BLaER1 (cell line): ENCODE measurements at regions not wholly inside any gene's neighbourhood (a gene's known extent, or its start where the extent isn't known, plus 50 kb on each side); places are given as distances from the start of the nearest gene placed in this dataset.
"Not testable (repeated sequence)": the region's sequence is repeated elsewhere in the genome, so short reads cannot be mapped to it uniquely, and the experiment has no call there.

Experiments used
- H3K27ac ChIP-seq: shearing (Covaris generic); formaldehyde crosslinking; 2 replicates; pipeline ENCODE4 v1.8.1; 2022
- H3K27me3 ChIP-seq: shearing (Covaris generic); formaldehyde crosslinking; 2 replicates; pipeline ENCODE4 v1.8.1; 2022
- H3K36me3 ChIP-seq: shearing (Covaris generic); formaldehyde crosslinking; 2 replicates; pipeline ENCODE4 v1.8.1; 2022
- H3K4me1 ChIP-seq: shearing (Covaris generic); formaldehyde crosslinking; 2 replicates; pipeline ENCODE4 v1.8.1; 2022
- H3K4me2 ChIP-seq: shearing (Covaris generic); formaldehyde crosslinking; 2 replicates; pipeline ENCODE4 v1.8.1; 2022
- H3K4me3 ChIP-seq: shearing (Covaris generic); formaldehyde crosslinking; 2 replicates; pipeline ENCODE4 v1.8.1; 2022
- H3K9ac ChIP-seq: shearing (Covaris generic); formaldehyde crosslinking; 2 replicates; pipeline ENCODE4 v1.8.1; 2022
- H3K9me3 ChIP-seq: shearing (Covaris generic); formaldehyde crosslinking; 2 replicates; pipeline ENCODE4 v1.8.1; 2022
- H4K20me1 ChIP-seq: shearing (Covaris generic); formaldehyde crosslinking; 2 replicates; pipeline ENCODE4 v1.8.1; 2022
- Cebpa-rat ChIP-seq: shearing (Covaris generic); IDR thresholded peaks from 2 replicates; pipeline ENCODE4 v1.8.1; 2022

DNA sequence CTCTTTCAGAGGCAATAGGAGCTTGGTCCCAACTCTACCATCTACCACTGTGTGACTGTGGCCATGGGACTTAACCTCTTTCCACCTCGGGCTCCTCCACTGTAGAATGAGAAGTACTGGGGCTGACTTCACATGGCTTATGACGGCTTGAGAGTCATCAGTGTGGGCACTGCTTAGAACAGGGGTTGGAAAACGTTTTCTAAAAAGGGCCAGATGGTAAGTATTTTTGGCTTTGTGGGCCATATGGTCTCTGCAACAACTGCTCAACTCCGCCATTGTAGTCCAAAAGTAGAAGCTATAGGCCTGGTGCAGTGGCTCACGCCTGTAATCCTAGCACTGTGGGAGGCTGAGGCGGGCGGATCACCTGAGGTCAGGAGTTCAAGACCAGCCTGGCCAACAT, 69.2 kb upstream of the LTA4H start:
- no peak for TF ChIP-seq Cebpa-rat
- H3K36me3 ChIP-seq = no peaks in the 10 kb centered on the region
- no peaks in the 10 kb centered on the region for H3K27me3 ChIP-seq
- H4K20me1 ChIP-seq = no peaks in the 10 kb centered on the region
- peaks cover 90% of the 10 kb centered on the region for H3K4me1 ChIP-seq
- no peak overlapping the region for H3K4me3 ChIP-seq
- H3K9me3 ChIP-seq = peaks cover 2% of the 10 kb centered on the region
- H3K27ac ChIP-seq = peak overlapping the region; percentile 20
- H3K4me2 ChIP-seq = peak overlapping the region; percentile 1; the same call in 1 of the 2 replicates
- no peak overlapping the region for H3K9ac ChIP-seq

GRCh38 chr12:96106137-96106536, 70.8 kb upstream of the LTA4H start:
- Histone ChIP-seq H3K9ac (no peak overlapping the region), H3K4me2 (no peak overlapping the region), H3K9me3 (peaks cover 13% of the 10 kb centered on the region), H3K27ac (0 out of 2 replicates have a peak overlapping the region, but pooled peaks have one; percentile 27), H3K36me3 (no peaks in the 10 kb centered on the region), H3K4me3 (no peak overlapping the region), H4K20me1 (no peaks in the 10 kb centered on the region), H3K4me1 (peaks cover 78% of the 10 kb centered on the region), H3K27me3 (no peaks in the 10 kb centered on the region)
- TF ChIP-seq Cebpa-rat = no peak

DNA sequence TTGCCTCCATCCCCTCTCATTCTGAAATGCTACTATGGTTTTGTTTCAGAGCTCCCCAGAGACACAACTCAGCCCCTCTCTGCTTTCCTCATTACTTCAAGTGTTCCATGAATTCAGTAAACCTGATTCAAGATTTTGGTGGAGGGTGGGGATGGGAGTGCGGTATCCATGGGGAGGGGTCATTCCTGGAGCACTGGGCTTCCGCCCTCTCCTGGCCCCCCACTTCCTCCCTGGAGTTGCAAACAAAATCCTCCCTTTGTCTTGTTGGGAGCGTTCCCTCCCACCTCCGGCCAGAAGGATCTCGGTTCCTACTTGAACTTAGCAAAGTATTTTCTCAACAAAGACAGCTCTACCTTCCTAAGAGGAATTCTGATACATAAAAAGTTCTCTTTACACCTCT, 71.8 kb upstream of the LTA4H start:
- Histone ChIP-seq H4K20me1 (no peaks in the 10 kb centered on the region), H3K36me3 (no peaks in the 10 kb centered on the region), H3K27me3 (no peaks in the 10 kb centered on the region), H3K4me3 (no peak overlapping the region), H3K4me1 (peaks cover 78% of the 10 kb centered on the region), H3K27ac (peak overlapping the region; percentile 81; the same call in 1 of the 2 replicates), H3K9ac (no peak overlapping the region), H3K4me2 (no peak overlapping the region), H3K9me3 (peaks cover 13% of the 10 kb centered on the region)
- TF ChIP-seq Cebpa-rat = no peak

- peak overlapping the region; percentile 81 for H3K27ac ChIP-seq
- no peaks in the 10 kb centered on the region for H3K27me3 ChIP-seq
- H3K9me3 ChIP-seq = peaks cover 13% of the 10 kb centered on the region
- no peak for TF ChIP-seq Cebpa-rat
- H3K9ac ChIP-seq = peak overlapping the region; percentile 51; the same call in 1 of the 2 replicates
- H3K4me2 ChIP-seq = peak overlapping the region; percentile 59
- no peak overlapping the region for H3K4me3 ChIP-seq
- no peaks in the 10 kb centered on the region for H3K36me3 ChIP-seq
- peaks cover 75% of the 10 kb centered on the region for H3K4me1 ChIP-seq
- no peaks in the 10 kb centered on the region for H4K20me1 ChIP-seq
Observed at GRCh38 chr12:96108321-96108720, 72.9 kb upstream of the LTA4H start.

- H3K27ac ChIP-seq = peak overlapping the region; percentile 81
- not testable (repeated sequence) for H3K4me3 ChIP-seq
Observed at GRCh38 chr12:96108941-96109340, 73.6 kb upstream of the LTA4H start.

DNA sequence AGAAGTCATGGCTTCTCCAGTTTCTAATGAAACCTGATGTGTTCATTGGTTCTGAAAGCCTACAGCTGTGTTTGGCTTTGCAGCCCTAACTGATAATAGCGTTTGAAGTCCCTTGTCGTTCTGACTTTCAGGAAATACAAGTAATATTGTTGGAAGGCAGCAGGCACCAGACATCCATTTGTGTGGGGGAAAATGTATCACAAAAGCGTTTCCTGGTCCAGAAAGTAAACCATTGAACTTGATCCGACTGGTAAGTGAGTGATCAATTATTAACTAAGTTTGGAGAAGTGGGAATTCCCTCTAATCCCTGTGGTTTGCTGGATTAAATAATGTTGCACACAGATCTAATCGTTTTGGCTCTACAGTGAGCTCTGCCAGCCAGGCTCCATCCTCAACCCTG, 77.3 kb upstream of the LTA4H start:
- H3K4me2 ChIP-seq = no peak overlapping the region; the same call in 1 of the 2 replicates

More at GRCh38 chr12:96108941-96109340, 73.6 kb upstream of the LTA4H start:
- not testable (repeated sequence) for H4K20me1 ChIP-seq, H3K36me3 ChIP-seq, H3K27me3 ChIP-seq
- H3K9me3 ChIP-seq = peaks cover 13% of the 10 kb centered on the region
- H3K9ac ChIP-seq = peak overlapping the region; percentile 51; the same call in 1 of the 2 replicates
- peak overlapping the region; percentile 59 for H3K4me2 ChIP-seq
- H3K4me1 ChIP-seq = peaks cover 71% of the 10 kb centered on the region

GRCh38 chr12:96117460-96117859, 76.7 kb upstream of the ELK3 start:
- H4K20me1 ChIP-seq = no peaks in the 10 kb centered on the region
- H3K27me3 ChIP-seq = no peaks in the 10 kb centered on the region
- H3K9ac ChIP-seq = no peak overlapping the region
- H3K36me3 ChIP-seq = no peaks in the 10 kb centered on the region
- no peak overlapping the region for H3K4me3 ChIP-seq
- peak overlapping the region; percentile 5 for H3K4me2 ChIP-seq
- H3K4me1 ChIP-seq = peaks cover 36% of the 10 kb centered on the region
- no peak for TF ChIP-seq Cebpa-rat
- no peaks in the 10 kb centered on the region for H3K9me3 ChIP-seq
- H3K27ac ChIP-seq = no peak overlapping the region

More for the DNA sequence above, 77.3 kb upstream of the LTA4H start:
- H3K9me3 ChIP-seq = peaks cover 13% of the 10 kb centered on the region
- H3K4me1 ChIP-seq = peaks cover 42% of the 10 kb centered on the region
- H4K20me1 ChIP-seq = no peaks in the 10 kb centered on the region
- H3K27ac ChIP-seq = no peak overlapping the region
- H3K27me3 ChIP-seq = no peaks in the 10 kb centered on the region
- no peak for TF ChIP-seq Cebpa-rat
- no peak overlapping the region for H3K4me3 ChIP-seq
- H3K36me3 ChIP-seq = no peaks in the 10 kb centered on the region
- H3K9ac ChIP-seq = no peak overlapping the region

GRCh38 chr12:96120359-96121100, 73.6 kb upstream of the ELK3 start:
- Histone ChIP-seq H3K4me2 (peak overlapping the region; percentile 80), H3K27ac (peak overlapping the region; percentile 62)

DNA sequence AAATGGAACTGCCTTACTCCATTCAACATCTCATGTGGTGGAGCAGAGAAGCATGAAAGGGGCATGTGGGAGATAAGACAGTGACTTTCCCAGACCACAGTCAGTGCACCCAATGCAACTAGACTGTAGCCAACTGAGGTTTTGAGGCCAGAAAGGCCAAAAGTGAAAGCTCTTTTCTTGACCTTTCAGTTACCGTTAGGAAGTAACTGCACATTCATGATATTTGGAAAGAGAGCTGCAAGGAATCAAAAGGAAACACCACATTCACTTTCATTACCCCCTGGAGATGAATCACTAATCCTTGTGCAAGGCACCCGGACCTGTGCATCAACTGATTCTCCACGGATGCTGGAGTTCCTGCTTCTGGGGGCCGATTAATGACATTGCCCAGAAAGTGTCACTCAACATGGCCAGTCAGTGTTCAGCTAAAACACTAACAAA, 72.9 kb upstream of the ELK3 start:
- peak overlapping the region; percentile 62 for H3K27ac ChIP-seq
- H3K27me3 ChIP-seq = no peaks in the 10 kb centered on the region
- H3K4me1 ChIP-seq = peaks cover 34% of the 10 kb centered on the region
- H3K36me3 ChIP-seq = no peaks in the 10 kb centered on the region
- H3K9me3 ChIP-seq = no peaks in the 10 kb centered on the region
- peak overlapping the region; percentile 80 for H3K4me2 ChIP-seq
- no peak overlapping the region for H3K4me3 ChIP-seq
- no peak overlapping the region; the same call in 1 of the 2 replicates for H3K9ac ChIP-seq
- TF ChIP-seq Cebpa-rat = no peak
- H4K20me1 ChIP-seq = no peaks in the 10 kb centered on the region

More at GRCh38 chr12:96120359-96121100, 73.6 kb upstream of the ELK3 start:
- TF ChIP-seq Cebpa-rat = no peak
- Histone ChIP-seq H3K36me3 (no peaks in the 10 kb centered on the region), H3K9ac (no peak overlapping the region; the same call in 1 of the 2 replicates), H4K20me1 (no peaks in the 10 kb centered on the region), H3K9me3 (no peaks in the 10 kb centered on the region), H3K4me3 (no peak overlapping the region), H3K27me3 (no peaks in the 10 kb centered on the region), H3K4me1 (peaks cover 34% of the 10 kb centered on the region)

DNA sequence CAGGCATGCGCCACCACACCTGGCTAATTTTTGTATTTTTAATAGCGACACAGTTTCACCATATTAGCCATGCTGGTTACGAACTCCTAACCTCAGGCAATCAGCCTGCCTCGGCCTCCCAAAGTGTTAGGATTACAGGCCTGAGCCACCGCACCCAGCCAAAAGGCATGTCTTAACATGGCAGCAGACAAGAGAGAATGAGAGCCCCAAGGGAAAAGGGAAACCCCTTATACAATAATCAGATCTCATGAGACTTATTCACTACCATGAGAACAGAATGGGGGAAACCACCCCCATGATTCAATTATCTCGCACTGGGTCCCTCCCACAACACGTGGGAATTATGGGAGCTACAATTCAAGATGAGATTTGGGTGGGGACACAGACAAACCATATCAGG, 65.9 kb upstream of the ELK3 start:
- not testable (repeated sequence) for H4K20me1 ChIP-seq, H3K9ac ChIP-seq, H3K4me3 ChIP-seq, H3K27ac ChIP-seq, H3K4me2 ChIP-seq, H3K36me3 ChIP-seq, H3K27me3 ChIP-seq
- Histone ChIP-seq H3K9me3 (peaks cover 24% of the 10 kb centered on the region), H3K4me1 (peaks cover 47% of the 10 kb centered on the region)
